ENCODE measurements at regions not wholly inside any gene's neighbourhood (a gene's known extent, or its start where the extent isn't known, plus 50 kb on each side); places are given as distances from the start of the nearest gene placed in this dataset.

DNA sequence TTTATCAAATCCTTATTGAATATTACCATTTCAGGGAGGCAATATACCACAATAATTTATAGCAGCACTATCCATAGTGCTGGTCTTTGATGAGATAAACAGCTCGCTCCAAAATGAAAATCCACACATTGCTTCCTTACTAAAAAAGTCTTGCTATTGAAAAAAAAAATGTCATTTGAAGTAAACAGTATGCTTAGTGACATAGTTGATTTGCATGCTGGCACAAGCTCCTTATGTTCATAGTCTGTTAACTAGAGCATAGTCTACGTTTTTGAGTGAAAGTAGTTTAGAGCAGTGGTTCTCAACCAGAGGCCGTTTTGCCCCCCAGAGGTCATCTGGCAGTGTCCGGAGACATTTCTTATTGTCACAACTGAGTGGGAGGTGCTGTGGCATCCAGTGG, 249.4 kb upstream of the PDZRN3 start:
- Histone ChIP-seq H2AFZ (ENCODE audit: control insufficient read depth, low read length) (no peak overlapping the region), H3K9ac (ENCODE audit: control insufficient read depth, extremely low read depth, insufficient read depth, low read length) (no peak overlapping the region), H3K9me1 (ENCODE audit: control insufficient read depth, extremely low read depth, insufficient read depth, low read length) (no peaks in the 10 kb centered on the region), H3K36me3 (ENCODE audit: control insufficient read depth in 2 of 2, extremely low read depth in 1 of 2, insufficient read depth in 2 of 2, low read length in 2 of 2) (no peaks in the 10 kb centered on the region), H3K27ac (ENCODE audit: control insufficient read depth, insufficient read depth, low read length) (no peak overlapping the region), H3K9me3 (ENCODE audit: control insufficient read depth, low read depth, low read length) (no peaks in the 10 kb centered on the region), H3K79me2 (ENCODE audit: control insufficient read depth, insufficient read depth, low read length) (no peaks in the 10 kb centered on the region), H4K20me1 (ENCODE audit: control insufficient read depth, extremely low read depth, insufficient read depth, low read length) (no peaks in the 10 kb centered on the region), H3K27me3 (ENCODE audit: control insufficient read depth, extremely low read depth, insufficient read depth, low read length) (no peaks in the 10 kb centered on the region), H3K4me2 (ENCODE audit: control insufficient read depth, extremely low read depth, insufficient read depth, low read depth, low read length) (no peak overlapping the region), H3K4me3 (ENCODE audit: control insufficient read depth in 2 of 3, extremely low read depth in 1 of 3, insufficient read depth in 2 of 3, low read depth in 1 of 3, low read length in 3 of 3) (no peak overlapping the region), H3K4me1 (ENCODE audit: control insufficient read depth, extremely low read depth, insufficient read depth, low read length) (no peaks in the 10 kb centered on the region)
- dilution Hi-C loops (cut with MboI; ENCODE audit: extremely low pct_ligation_motif_present, low sequenced_read_pairs) = no loop called here
- TF ChIP-seq EZH2 (IDR thresholded peaks at IDR 0.05; ENCODE audit: low read length) = no peak
- TF ChIP-seq, protein P1, sequence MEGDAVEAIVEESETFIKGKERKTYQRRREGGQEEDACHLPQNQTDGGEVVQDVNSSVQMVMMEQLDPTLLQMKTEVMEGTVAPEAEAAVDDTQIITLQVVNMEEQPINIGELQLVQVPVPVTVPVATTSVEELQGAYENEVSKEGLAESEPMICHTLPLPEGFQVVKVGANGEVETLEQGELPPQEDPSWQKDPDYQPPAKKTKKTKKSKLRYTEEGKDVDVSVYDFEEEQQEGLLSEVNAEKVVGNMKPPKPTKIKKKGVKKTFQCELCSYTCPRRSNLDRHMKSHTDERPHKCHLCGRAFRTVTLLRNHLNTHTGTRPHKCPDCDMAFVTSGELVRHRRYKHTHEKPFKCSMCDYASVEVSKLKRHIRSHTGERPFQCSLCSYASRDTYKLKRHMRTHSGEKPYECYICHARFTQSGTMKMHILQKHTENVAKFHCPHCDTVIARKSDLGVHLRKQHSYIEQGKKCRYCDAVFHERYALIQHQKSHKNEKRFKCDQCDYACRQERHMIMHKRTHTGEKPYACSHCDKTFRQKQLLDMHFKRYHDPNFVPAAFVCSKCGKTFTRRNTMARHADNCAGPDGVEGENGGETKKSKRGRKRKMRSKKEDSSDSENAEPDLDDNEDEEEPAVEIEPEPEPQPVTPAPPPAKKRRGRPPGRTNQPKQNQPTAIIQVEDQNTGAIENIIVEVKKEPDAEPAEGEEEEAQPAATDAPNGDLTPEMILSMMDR (optimal IDR thresholded peaks at IDR 0.05 in 1 of 3, IDR thresholded peaks at IDR 0.05 in 1 of 3, conservative IDR thresholded peaks at IDR 0.05 in 1 of 3; ENCODE audit: extremely low read depth in 1 of 3, insufficient read depth in 2 of 3, low read length in 3 of 3) = no peak
- FAIRE-seq (no peak), DNase-seq (ENCODE audit: low read depth, low spot score) (no peak)

GRCh38 chr3:73868688-73869315, 244.1 kb upstream of the PDZRN3 start:
- H2AFZ ChIP-seq (ENCODE audit: control insufficient read depth, low read length) = no peak overlapping the region
- no peaks in the 10 kb centered on the region for H4K20me1 ChIP-seq (ENCODE audit: control insufficient read depth, extremely low read depth, insufficient read depth, low read length)
- dilution Hi-C loops (cut with MboI; ENCODE audit: extremely low pct_ligation_motif_present, low sequenced_read_pairs) = no loop called here
- H3K27me3 ChIP-seq (ENCODE audit: control insufficient read depth, extremely low read depth, insufficient read depth, low read length) = no peaks in the 10 kb centered on the region
- no peaks in the 10 kb centered on the region for H3K36me3 ChIP-seq (ENCODE audit: control insufficient read depth in 2 of 2, extremely low read depth in 1 of 2, insufficient read depth in 2 of 2, low read length in 2 of 2)
- DNase-seq (ENCODE audit: low read depth, low spot score) (no peak), FAIRE-seq (no peak)
- no peaks in the 10 kb centered on the region for H3K4me1 ChIP-seq (ENCODE audit: control insufficient read depth, extremely low read depth, insufficient read depth, low read length)
- no peak overlapping the region for H3K4me3 ChIP-seq (ENCODE audit: control insufficient read depth in 2 of 3, extremely low read depth in 1 of 3, insufficient read depth in 2 of 3, low read depth in 1 of 3, low read length in 3 of 3)
- H3K27ac ChIP-seq (ENCODE audit: control insufficient read depth, insufficient read depth, low read length) = no peak overlapping the region
- H3K9me1 ChIP-seq (ENCODE audit: control insufficient read depth, extremely low read depth, insufficient read depth, low read length) = no peaks in the 10 kb centered on the region
- TF ChIP-seq EZH2 (IDR thresholded peaks at IDR 0.05; ENCODE audit: low read length) = no peak
- TF ChIP-seq, protein P1 (optimal IDR thresholded peaks at IDR 0.05 in 1 of 3, IDR thresholded peaks at IDR 0.05 in 1 of 3, conservative IDR thresholded peaks at IDR 0.05 in 1 of 3; ENCODE audit: extremely low read depth in 1 of 3, insufficient read depth in 2 of 3, low read length in 3 of 3) = peak in 1 of 3 experiments; percentile 52
- H3K9ac ChIP-seq (ENCODE audit: control insufficient read depth, extremely low read depth, insufficient read depth, low read length) = no peak overlapping the region
- H3K79me2 ChIP-seq (ENCODE audit: control insufficient read depth, insufficient read depth, low read length) = no peaks in the 10 kb centered on the region
- H3K9me3 ChIP-seq (ENCODE audit: control insufficient read depth, low read depth, low read length) = no peaks in the 10 kb centered on the region
- no peak overlapping the region for H3K4me2 ChIP-seq (ENCODE audit: control insufficient read depth, extremely low read depth, insufficient read depth, low read depth, low read length)
